ENCODE measurements at regions not wholly inside any gene's neighbourhood (a gene's known extent, or its start where the extent isn't known, plus 50 kb on each side); places are given as distances from the start of the nearest gene placed in this dataset.

- no peak for DNase-seq
Observed at GRCh38 chr3:13714251-13714916, 165.5 kb downstream of the FBLN2 start.

GRCh38 chr3:13713396-13713795, 164.5 kb downstream of the FBLN2 start:
- no peak for DNase-seq

GRCh38 chr3:13712682-13713180, 163.8 kb downstream of the FBLN2 start:
- DNase-seq = no peak

- no peak for DNase-seq
Observed at GRCh38 chr3:13711911-13712650, 163.2 kb downstream of the FBLN2 start.

GRCh38 chr3:13710251-13710650, 161.3 kb downstream of the FBLN2 start:
- DNase-seq = no peak

- DNase-seq = no peak
Observed at GRCh38 chr3:13709706-13710105, 160.8 kb downstream of the FBLN2 start.

- no peak for DNase-seq
Observed at GRCh38 chr3:13708871-13709595, 160.1 kb downstream of the FBLN2 start.

GRCh38 chr3:13708301-13708700, 159.4 kb downstream of the FBLN2 start:
- DNase-seq = no peak

- DNase-seq = no peak
Observed at GRCh38 chr3:13707456-13707855, 158.5 kb downstream of the FBLN2 start.

- DNase-seq = no peak
Observed at GRCh38 chr3:13706886-13707285, 158.0 kb downstream of the FBLN2 start.

GRCh38 chr3:13706451-13706850, 157.5 kb downstream of the FBLN2 start:
- DNase-seq = no peak

- DNase-seq = no peak
Observed at GRCh38 chr3:13705702-13706280, 156.9 kb downstream of the FBLN2 start.

GRCh38 chr3:13705051-13705450, 156.1 kb downstream of the FBLN2 start:
- no peak for DNase-seq

- DNase-seq = no peak
Observed at GRCh38 chr3:13704174-13704573, 155.2 kb downstream of the FBLN2 start.

GRCh38 chr3:13703071-13703470, 154.1 kb downstream of the FBLN2 start:
- DNase-seq = no peak

- no peak for DNase-seq
Observed at GRCh38 chr3:13702286-13702685, 153.4 kb downstream of the FBLN2 start.

- DNase-seq = no peak
Observed at GRCh38 chr3:13700889-13701288, 152.0 kb downstream of the FBLN2 start.

GRCh38 chr3:13700362-13700761, 151.4 kb downstream of the FBLN2 start:
- no peak for DNase-seq

- DNase-seq = no peak
Observed at GRCh38 chr3:13696699-13697098, 147.8 kb downstream of the FBLN2 start.

- no peak for DNase-seq
Observed at GRCh38 chr3:13693441-13693840, 144.5 kb downstream of the FBLN2 start.

- DNase-seq = peak; percentile 57
Observed at GRCh38 chr3:13690636-13691035, 141.7 kb downstream of the FBLN2 start.

- no peak for DNase-seq
Observed at GRCh38 chr3:13689373-13690260, 140.7 kb downstream of the FBLN2 start.
